Thyroid gland (tissue), 4 donors: ENCODE measurements at regions not wholly inside any gene's neighbourhood (a gene's known extent, or its start where the extent isn't known, plus 50 kb on each side); places are given as distances from the start of the nearest gene placed in this dataset.

ENCODE experiments used
- CTCF ChIP-seq, 6 experiments: fragments of 200-600 bp in 3 of 6; fragments of 450-650 bp in 3 of 6; sonication (generic) in 3 of 6; IDR thresholded peaks; one replicate each; pipeline ENCODE4 v1.5.1; 2016 to 2019; ENCODE audit warnings: antibody characterized with exemption in 6 of 6, mild to moderate bottlenecking in 2 of 6, inconsistent platforms in 1 of 6, moderate library complexity in 1 of 6
- POLR2A ChIP-seq, 2 donors: fragments of 450-650 bp; IDR thresholded peaks; one replicate each; pipeline ENCODE4 v1.6.1; 2017; ENCODE audit warnings: antibody characterized with exemption in 2 of 2, mild to moderate bottlenecking in 2 of 2, moderate library complexity in 1 of 2

- TF ChIP-seq CTCF (IDR thresholded peaks at IDR 0.05) (no peak), POLR2A (IDR thresholded peaks at IDR 0.05) (no peak)
Observed at GRCh38 chr5:12974856-12975255, 969.6 kb downstream of the DNAH5 start.
